Left hindlimb (tissue), 1 donor: ENCODE measurements at regions not wholly inside any gene's neighbourhood (a gene's known extent, or its start where the extent isn't known, plus 50 kb on each side); places are given as distances from the start of the nearest gene placed in this dataset.

ENCODE experiments used
- DNase-seq: peaks from one replicate; pipeline ENCODE4 v3.0.0-alpha.2; 2018

DNA sequence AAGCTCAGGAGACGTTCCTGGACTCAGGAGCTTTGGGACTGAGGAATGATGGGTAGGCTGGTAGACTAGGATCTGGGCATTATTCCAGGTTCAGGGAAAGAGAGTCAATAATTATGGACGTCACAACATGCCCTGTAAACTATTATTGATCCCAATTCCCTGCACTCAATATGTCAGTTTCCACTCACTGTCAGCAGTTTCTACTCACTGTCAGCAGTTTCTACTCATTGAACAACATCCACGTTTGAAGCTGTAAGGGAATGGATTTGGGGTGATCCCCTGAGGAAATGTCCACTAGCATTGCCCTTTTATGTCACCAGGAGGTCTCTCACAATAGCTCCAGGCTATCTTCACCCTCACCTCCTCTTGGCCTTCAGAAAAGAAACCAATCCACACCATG lies 1268.6 kb downstream of the TYW1 start:
- no peak for DNase-seq

GRCh38 chr7:68266004-68266579 lies 1269.5 kb downstream of the TYW1 start:
- no peak for DNase-seq

GRCh38 chr7:68267486-68267885 lies 1270.9 kb downstream of the TYW1 start:
- no peak for DNase-seq

DNA sequence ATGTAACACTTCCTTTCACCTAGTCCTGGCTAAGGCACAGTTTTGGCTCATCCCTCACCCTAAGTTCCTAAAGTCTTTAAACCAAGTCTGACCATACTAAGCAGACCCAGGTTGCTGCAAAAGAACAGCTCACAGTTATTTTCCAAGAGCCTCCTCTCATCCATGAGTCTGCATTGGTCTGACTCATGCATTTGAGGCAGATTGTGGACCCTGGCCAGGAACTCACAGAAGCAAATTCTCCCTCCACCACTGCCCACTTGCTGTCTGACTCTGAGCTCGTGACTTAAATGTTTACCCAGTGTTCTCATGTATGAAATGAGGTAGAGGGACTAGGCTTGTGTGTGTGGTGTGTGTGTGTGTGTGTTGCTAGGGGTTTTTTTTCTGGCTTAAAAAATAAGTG lies 1272.8 kb downstream of the TYW1 start:
- DNase-seq = no peak

DNA sequence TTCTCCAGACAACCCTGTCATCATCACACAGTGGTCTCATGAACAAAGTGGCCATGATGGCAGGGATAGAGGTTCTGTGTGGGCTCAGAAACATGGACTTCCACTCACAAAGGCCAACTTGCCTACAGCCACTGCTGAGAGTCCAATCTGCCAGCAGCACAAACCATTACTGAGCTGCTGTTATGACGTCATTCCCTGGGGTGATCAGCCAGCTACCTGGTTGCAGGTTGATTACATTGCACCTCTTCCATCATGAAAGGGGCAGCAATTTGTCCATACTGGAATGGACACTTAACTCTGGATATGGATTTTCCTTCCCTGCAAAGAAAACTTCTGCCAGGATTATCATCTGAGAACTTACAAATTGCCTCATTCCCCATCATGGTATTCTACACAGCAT lies 1275.9 kb downstream of the TYW1 start:
- no peak for DNase-seq

DNA sequence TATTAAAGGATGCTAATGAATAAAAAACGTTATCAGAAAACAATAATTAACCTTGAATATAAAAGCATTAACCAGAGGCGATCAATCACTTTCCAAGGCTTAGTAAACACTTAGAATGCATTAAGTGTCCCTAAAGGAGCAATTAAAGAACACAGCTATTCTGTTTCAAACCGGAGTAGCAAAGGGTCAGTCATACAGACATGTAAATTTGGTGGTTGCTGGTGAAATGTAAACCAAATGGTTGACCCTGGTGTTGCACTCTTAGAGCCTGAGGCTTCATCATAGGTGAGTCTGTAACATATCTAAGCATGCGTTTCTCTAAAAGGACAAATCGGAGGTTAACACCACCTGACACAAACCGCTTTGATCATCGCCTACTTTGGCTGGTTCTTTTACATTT lies 1280.1 kb downstream of the TYW1 start:
- DNase-seq = no peak

DNA sequence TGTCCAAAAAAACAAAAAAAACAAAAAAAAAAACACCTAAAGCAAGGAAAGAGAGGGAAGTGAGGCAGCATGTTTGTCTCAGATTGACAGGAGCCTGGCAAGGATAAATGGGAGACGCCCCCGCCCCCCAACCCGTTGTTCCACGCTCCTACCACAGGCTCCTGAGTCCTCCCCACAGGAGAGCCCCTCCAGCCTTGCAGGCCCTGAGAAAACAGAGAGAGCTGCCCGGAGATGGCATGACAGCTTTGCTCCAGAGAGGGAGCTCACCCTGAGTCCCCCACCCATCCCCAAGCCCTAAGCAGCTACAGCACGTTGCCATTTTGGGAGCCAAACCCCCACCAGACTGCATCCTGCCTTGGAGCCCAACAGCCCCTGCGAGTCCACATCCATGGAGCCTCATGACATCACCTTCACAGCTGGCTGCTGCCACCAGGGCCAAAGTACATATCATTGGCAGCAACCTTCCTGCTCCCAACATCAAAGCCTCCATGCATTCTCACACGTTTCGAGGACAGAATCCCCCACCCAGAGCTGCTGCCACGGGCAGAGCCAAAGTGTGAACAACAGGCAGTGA lies 1283.3 kb downstream of the TYW1 start:
- no peak for DNase-seq

DNA sequence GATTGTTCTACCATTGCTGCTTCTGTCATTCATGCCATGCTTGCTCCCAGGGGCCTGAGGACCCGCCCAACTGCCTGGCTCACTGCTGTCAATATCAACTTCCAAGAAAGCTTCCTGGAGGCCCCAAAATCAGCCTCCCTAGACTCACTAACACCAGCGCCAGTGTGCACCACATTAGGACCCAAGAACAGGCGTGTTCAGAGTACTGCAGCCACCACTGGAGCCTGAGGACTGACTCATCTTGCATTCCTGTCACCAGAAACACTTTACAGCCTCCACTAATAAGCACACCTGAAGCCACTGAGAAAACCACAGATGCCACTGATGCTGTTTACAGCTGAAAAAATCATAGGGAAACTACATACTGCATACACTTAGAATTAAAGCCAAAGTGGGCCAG lies 1284.3 kb downstream of the TYW1 start:
- no peak for DNase-seq

DNA sequence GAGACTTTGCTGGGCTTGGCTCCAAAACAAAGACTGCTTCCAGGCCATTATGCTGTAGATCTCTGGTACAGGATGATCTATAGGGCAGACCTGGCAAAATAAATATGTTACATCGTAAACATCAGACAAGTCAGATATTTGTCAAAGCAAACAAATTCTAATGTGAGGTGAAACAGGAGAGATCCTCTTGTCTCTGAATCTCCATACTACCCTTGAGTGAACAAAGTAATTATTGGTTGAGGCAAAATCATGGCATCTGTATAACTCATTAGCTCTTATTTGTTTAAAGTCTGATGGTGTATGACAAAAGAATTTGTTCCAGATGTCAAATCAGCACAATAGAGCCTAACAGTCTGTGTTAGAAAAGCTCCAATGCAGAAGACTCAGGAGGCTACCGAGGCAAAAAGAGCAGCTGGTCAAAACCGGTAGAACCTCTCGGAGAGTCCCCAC lies 1291.5 kb downstream of the TYW1 start:
- DNase-seq = no peak

DNA sequence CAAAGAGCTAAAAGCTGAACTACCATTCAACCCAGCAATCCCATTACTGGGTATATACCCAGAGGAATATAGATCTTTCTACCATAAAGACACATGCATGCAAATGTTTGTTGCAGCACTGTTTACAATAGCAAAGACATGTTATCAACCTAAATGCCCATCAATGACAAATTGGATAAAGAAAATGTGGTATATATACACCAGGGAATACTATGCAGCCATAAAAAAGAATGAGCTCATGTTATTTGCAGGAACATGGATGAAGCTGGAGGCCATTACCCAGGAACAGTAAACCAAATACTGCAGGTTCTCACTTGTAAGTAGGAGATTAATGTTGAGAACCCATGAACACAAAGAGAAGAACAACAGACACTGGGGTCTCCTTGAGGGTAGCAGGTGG lies 1295.1 kb downstream of the TYW1 start:
- DNase-seq = no peak

GRCh38 chr7:68295386-68295785 lies 1298.8 kb downstream of the TYW1 start:
- DNase-seq = no peak

GRCh38 chr7:68304536-68304935 lies 1293.7 kb upstream of the AUTS2 start:
- DNase-seq = no peak

DNA sequence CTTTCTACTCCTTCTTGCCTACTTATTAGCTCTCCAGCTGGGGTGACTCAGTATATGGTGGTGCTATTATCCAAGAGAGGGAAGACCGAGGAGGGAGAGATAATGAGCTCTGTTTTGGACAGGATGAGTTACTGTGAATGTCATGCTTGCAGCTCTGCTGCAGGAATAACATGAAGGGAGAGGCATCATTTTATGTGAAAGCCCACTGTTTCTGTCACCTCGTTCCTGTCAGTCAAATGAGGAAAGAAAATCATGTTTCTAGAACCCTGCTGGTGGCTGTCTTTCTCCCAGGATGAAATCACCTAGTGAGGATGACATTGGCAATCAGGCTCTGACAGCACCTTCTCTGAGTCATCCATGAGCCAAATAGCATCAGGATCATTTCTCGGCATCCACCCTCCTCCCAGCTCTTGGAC lies 1291.6 kb upstream of the AUTS2 start:
- no peak for DNase-seq

- no peak for DNase-seq
These were observed 1289.0 kb upstream of the AUTS2 start for GRCh38 chr7:68309271-68309670.

DNA sequence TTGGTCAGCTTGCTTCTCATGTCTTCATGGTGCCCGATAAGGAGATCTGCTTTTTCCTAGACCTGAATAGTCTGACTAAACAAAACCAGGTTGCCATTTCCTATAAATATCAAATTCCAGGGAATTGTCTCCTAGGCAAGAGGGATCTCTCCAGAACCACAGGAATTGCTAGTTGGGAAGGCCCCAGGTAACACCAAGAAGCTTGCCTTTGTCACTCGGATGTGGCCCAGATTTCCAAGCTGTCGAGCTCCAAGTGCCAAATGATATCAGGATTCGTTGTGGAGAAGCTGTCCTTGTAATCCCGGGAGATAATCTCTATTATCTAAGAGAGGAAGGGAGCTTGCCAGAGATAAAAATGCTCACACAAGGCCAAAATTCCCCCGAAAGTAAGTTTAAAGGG lies 1288.5 kb upstream of the AUTS2 start:
- DNase-seq = no peak

DNA sequence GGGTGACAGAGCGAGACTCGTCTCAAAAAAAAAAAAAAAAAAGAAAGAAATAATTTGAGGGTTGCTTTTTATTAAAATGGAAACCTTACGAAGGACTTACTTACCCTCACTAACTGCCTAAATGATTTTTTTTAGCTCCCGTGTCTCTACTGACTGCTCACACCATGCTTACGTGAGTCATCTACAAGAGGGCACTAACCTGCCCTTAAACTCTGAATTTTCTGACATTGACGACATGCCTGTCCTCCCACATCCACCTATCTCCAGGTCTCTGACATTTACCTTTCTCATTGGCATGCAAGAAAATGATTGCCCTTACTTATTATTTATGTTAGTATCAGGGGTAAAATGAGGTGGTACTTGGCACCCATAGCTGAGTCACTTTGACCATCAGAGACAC lies 1286.3 kb upstream of the AUTS2 start:
- DNase-seq = no peak

GRCh38 chr7:68313806-68314205 lies 1284.5 kb upstream of the AUTS2 start:
- no peak for DNase-seq

GRCh38 chr7:68314208-68314607 lies 1284.1 kb upstream of the AUTS2 start:
- no peak for DNase-seq

GRCh38 chr7:68317476-68317875 lies 1280.8 kb upstream of the AUTS2 start:
- DNase-seq = no peak

GRCh38 chr7:68319061-68319460 lies 1279.2 kb upstream of the AUTS2 start:
- DNase-seq = no peak

DNA sequence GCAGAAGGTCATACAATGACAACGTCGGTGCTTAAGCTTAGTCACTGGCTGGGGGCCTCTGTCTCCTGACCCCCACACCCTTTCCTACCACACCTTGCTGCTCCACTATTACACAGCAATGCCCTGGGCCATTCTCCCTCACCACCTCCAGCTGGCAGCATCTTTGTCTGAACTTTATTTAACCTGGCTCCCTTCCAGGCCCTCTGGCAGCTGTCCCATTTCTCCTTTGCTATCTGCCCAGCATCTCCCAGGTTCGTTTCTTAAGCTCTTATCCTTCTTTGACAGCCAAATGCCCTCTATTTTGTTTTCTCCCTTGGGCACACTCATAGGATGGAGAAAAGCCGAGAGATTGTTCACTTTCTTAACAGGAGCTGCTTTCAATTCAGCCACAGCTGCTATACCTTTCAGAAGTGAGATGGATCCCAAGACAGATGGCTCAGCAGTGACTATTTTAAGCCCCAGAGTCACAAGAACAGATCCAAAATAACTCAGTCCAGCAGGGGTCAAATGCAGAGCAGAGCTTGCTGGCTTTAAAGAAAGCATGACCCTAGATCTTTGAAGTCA lies 1277.1 kb upstream of the AUTS2 start:
- DNase-seq = peak; percentile 47

- no peak for DNase-seq
These were observed 1276.3 kb upstream of the AUTS2 start for GRCh38 chr7:68321776-68322496.

DNA sequence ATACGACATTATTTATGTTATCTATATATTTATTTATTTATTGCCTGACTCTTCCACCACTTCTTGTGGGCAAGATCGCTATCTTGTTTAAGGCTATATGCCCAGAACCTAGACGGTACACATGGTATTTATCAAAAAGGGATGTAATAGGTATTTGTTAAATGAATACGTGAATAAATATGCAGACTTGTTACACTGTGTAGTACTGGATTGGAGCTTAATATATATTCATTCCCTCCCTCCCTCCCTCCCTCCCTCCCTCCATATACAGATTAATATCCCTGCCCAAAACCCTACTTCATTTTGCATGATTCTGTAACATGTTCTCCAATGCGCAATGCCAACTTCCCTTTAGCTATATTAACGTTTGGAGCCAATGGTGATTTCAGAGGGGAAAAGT lies 1273.7 kb upstream of the AUTS2 start:
- DNase-seq = no peak

- DNase-seq = no peak
These were observed 1264.1 kb upstream of the AUTS2 start for GRCh38 chr7:68334216-68334615.
